Cardiac muscle cell (in vitro differentiated cells and primary cell): ENCODE measurements at regions not wholly inside any gene's neighbourhood (a gene's known extent, or its start where the extent isn't known, plus 50 kb on each side); places are given as distances from the start of the nearest gene placed in this dataset.

ENCODE experiments used
- DNase-seq, 2 donors: peaks; one replicate each; pipeline versions ENCODE4 v3.0.0 to v3.0.0-alpha.2; 2010 to 2017; ENCODE audit warnings: low read depth in 1 of 2, low spot score in 1 of 2
- H3K27ac ChIP-seq: fragments of 200-600 bp; sonication (generic); 2 replicates; pipeline ENCODE4 v1.5.1; 2016
- H3K27me3 ChIP-seq: fragments of 200-600 bp; sonication (generic); 2 replicates; pipeline ENCODE4 v1.6.0; 2016; ENCODE audit warnings: control low read depth
- H3K36me3 ChIP-seq: fragments of 200-600 bp; sonication (generic); 2 replicates; pipeline ENCODE4 v1.5.1; 2016; ENCODE audit warnings: control low read depth
- H3K4me1 ChIP-seq: fragments of 200-600 bp; sonication (generic); 2 replicates; pipeline ENCODE4 v1.8.1; 2017; ENCODE audit warnings: low read depth, mild to moderate bottlenecking, mixed run types
- H3K4me3 ChIP-seq: fragments of 200-600 bp; sonication (generic); 2 replicates; pipeline ENCODE4 v1.5.1; 2016; ENCODE audit warnings: mild to moderate bottlenecking
- H3K9me3 ChIP-seq: fragments of 200-600 bp; sonication (generic); 2 replicates; pipeline ENCODE4 v1.5.1; 2017; ENCODE audit warnings: low read depth, mild to moderate bottlenecking, control low read depth
- CTCF ChIP-seq: IDR thresholded peaks from 2 replicates; pipeline ENCODE4 v1.5.1; 2012; ENCODE audit warnings: low read depth, mild to moderate bottlenecking, low read length

- Histone ChIP-seq H3K9me3 (no peaks in the 10 kb centered on the region), H3K27ac (no peak overlapping the region)
Measured at GRCh38 chr1:58119971-58120370, 426.6 kb downstream of the OMA1 start.

GRCh38 chr1:58116284-58116683 lies 430.2 kb downstream of the OMA1 start:
- H3K9me3 ChIP-seq = no peaks in the 10 kb centered on the region
- no peaks in the 10 kb centered on the region for H3K36me3 ChIP-seq
- H3K4me1 ChIP-seq = no peaks in the 10 kb centered on the region
- DNase-seq = no peak
- no peaks in the 10 kb centered on the region for H3K27me3 ChIP-seq
- no peak for TF ChIP-seq CTCF
- H3K4me3 ChIP-seq = no peak overlapping the region
- no peak overlapping the region for H3K27ac ChIP-seq

More at GRCh38 chr1:58119971-58120370, 426.6 kb downstream of the OMA1 start:
- H3K4me3 ChIP-seq = no peak overlapping the region
- H3K27me3 ChIP-seq = no peaks in the 10 kb centered on the region
- no peaks in the 10 kb centered on the region for H3K4me1 ChIP-seq
- H3K36me3 ChIP-seq = no peaks in the 10 kb centered on the region
- DNase-seq = no peak
- TF ChIP-seq CTCF = no peak

GRCh38 chr1:58109646-58110200 lies 436.8 kb downstream of the OMA1 start:
- no peaks in the 10 kb centered on the region for H3K36me3 ChIP-seq

GRCh38 chr1:58108783-58109182 lies 437.7 kb downstream of the OMA1 start:
- no peaks in the 10 kb centered on the region for H3K4me1 ChIP-seq
- H3K4me3 ChIP-seq = no peak overlapping the region
- no peak for TF ChIP-seq CTCF
- H3K36me3 ChIP-seq = no peaks in the 10 kb centered on the region
- no peak overlapping the region for H3K27ac ChIP-seq
- no peak for DNase-seq
- H3K27me3 ChIP-seq = no peaks in the 10 kb centered on the region
- H3K9me3 ChIP-seq = no peaks in the 10 kb centered on the region

More at GRCh38 chr1:58109646-58110200, 436.8 kb downstream of the OMA1 start:
- no peaks in the 10 kb centered on the region for H3K4me1 ChIP-seq
- H3K27ac ChIP-seq = no peak overlapping the region
- no peaks in the 10 kb centered on the region for H3K27me3 ChIP-seq
- H3K9me3 ChIP-seq = no peaks in the 10 kb centered on the region
- DNase-seq = no peak
- no peak overlapping the region for H3K4me3 ChIP-seq
- no peak for TF ChIP-seq CTCF

GRCh38 chr1:58107943-58108342 lies 438.6 kb downstream of the OMA1 start:
- Histone ChIP-seq H3K4me1 (no peaks in the 10 kb centered on the region), H3K27me3 (no peaks in the 10 kb centered on the region), H3K36me3 (no peaks in the 10 kb centered on the region), H3K27ac (no peak overlapping the region), H3K9me3 (no peaks in the 10 kb centered on the region), H3K4me3 (no peak overlapping the region)
- no peak for TF ChIP-seq CTCF
- no peak for DNase-seq

- no peak for DNase-seq
- no peak for TF ChIP-seq CTCF
- Histone ChIP-seq H3K27me3 (no peaks in the 10 kb centered on the region), H3K27ac (no peak overlapping the region), H3K36me3 (no peaks in the 10 kb centered on the region), H3K9me3 (no peaks in the 10 kb centered on the region), H3K4me3 (no peak overlapping the region), H3K4me1 (no peaks in the 10 kb centered on the region)
Measured at GRCh38 chr1:58104960-58105359, 441.6 kb downstream of the OMA1 start.
